ENCODE measurements at regions not wholly inside any gene's neighbourhood (a gene's known extent, or its start where the extent isn't known, plus 50 kb on each side); places are given as distances from the start of the nearest gene placed in this dataset.

- H3K27ac ChIP-seq, result no peak overlapping the region
- DNase-seq (ENCODE audit: low spot score), result no peak
- no peak for TF ChIP-seq CTCF (IDR thresholded peaks at IDR 0.05)
- H3K4me3 ChIP-seq, result no peak overlapping the region
Observed at GRCh38 chr2:134131681-134132489, 122.0 kb upstream of the MGAT5 start.

- TF ChIP-seq CTCF (IDR thresholded peaks at IDR 0.05), result no peak
- H3K27ac ChIP-seq, result no peak overlapping the region
- no peak overlapping the region for H3K4me3 ChIP-seq
Observed at GRCh38 chr2:134132490-134132857, 121.4 kb upstream of the MGAT5 start.

GRCh38 chr2:134133622-134134312 is 120.1 kb upstream of the MGAT5 start:
- Histone ChIP-seq H3K4me3 (no peak overlapping the region), H3K27ac (no peak overlapping the region)
- no peak for TF ChIP-seq CTCF (IDR thresholded peaks at IDR 0.05)
- DNase-seq (ENCODE audit: low spot score), result no peak

More at GRCh38 chr2:134132490-134132857, 121.4 kb upstream of the MGAT5 start:
- DNase-seq (ENCODE audit: low spot score), result no peak

- DNase-seq (ENCODE audit: low spot score), result no peak
- Histone ChIP-seq H3K4me3 (no peak overlapping the region), H3K27ac (no peak overlapping the region)
- TF ChIP-seq CTCF (IDR thresholded peaks at IDR 0.05), result no peak
Observed at GRCh38 chr2:134134313-134134706, 119.6 kb upstream of the MGAT5 start.

GRCh38 chr2:134134827-134135226 is 119.0 kb upstream of the MGAT5 start:
- DNase-seq (ENCODE audit: low spot score), result no peak
- TF ChIP-seq CTCF (IDR thresholded peaks at IDR 0.05), result no peak
- no peak overlapping the region for H3K27ac ChIP-seq
- H3K4me3 ChIP-seq, result no peak overlapping the region

GRCh38 chr2:134135793-134136192 is 118.1 kb upstream of the MGAT5 start:
- Histone ChIP-seq H3K27ac (no peak overlapping the region), H3K4me3 (no peak overlapping the region)
- no peak for DNase-seq (ENCODE audit: low spot score)
- no peak for TF ChIP-seq CTCF (IDR thresholded peaks at IDR 0.05)

- TF ChIP-seq CTCF (IDR thresholded peaks at IDR 0.05), result no peak
- Histone ChIP-seq H3K27ac (peak overlapping the region; percentile 54 to 62), H3K4me3 (peak overlapping the region; percentile 60)
- DNase-seq (ENCODE audit: low spot score), result no peak
Observed at GRCh38 chr2:134136731-134137130, 117.1 kb upstream of the MGAT5 start.

All from coronary artery (tissue), 2 donors.